Osteocyte (in vitro differentiated cells): ENCODE measurements at regions not wholly inside any gene's neighbourhood (a gene's known extent, or its start where the extent isn't known, plus 50 kb on each side); places are given as distances from the start of the nearest gene placed in this dataset.

Experiments
- DNase-seq: peaks from one replicate; pipeline ENCODE4 v3.0.0; 2021; ENCODE audit warnings: mixed read lengths; ENCODE audit not compliant: unreplicated experiment; ENCODE audit errors: extremely low spot score
- H3K27ac Mint-ChIP-seq: one replicate; pipeline ENCODE4 v1.8.0; 2021; ENCODE audit warnings: mild to moderate bottlenecking, mixed read lengths; ENCODE audit not compliant: unreplicated experiment
- H3K27me3 Mint-ChIP-seq: one replicate; pipeline ENCODE4 v1.8.0; 2021; ENCODE audit warnings: mixed read lengths; ENCODE audit not compliant: unreplicated experiment
- H3K36me3 Mint-ChIP-seq: one replicate; pipeline ENCODE4 v1.8.0; 2021; ENCODE audit warnings: mixed read lengths; ENCODE audit not compliant: unreplicated experiment
- H3K4me1 Mint-ChIP-seq: one replicate; pipeline ENCODE4 v1.8.0; 2021; ENCODE audit warnings: mixed read lengths; ENCODE audit not compliant: unreplicated experiment
- H3K4me3 Mint-ChIP-seq: one replicate; pipeline ENCODE4 v1.8.0; 2021; ENCODE audit warnings: mild to moderate bottlenecking, moderate library complexity, mixed read lengths; ENCODE audit not compliant: unreplicated experiment
- H3K9me3 Mint-ChIP-seq: one replicate; pipeline ENCODE4 v1.8.0; 2021; ENCODE audit warnings: mixed read lengths; ENCODE audit not compliant: unreplicated experiment
- CTCF ChIP-seq: fragments of 200-600 bp; sonication (generic); IDR thresholded peaks from 2 replicates; pipeline ENCODE4 v1.5.0; 2021; ENCODE audit warnings: antibody characterized with exemption, mild to moderate bottlenecking, moderate library complexity

- H3K4me1 Mint-ChIP-seq: no peaks in the 10 kb centered on the region
- no peak overlapping the region for H3K4me3 Mint-ChIP-seq
- H3K9me3 Mint-ChIP-seq: peaks cover 6% of the 10 kb centered on the region
- no peak for TF ChIP-seq CTCF
- no peaks in the 10 kb centered on the region for H3K36me3 Mint-ChIP-seq
- DNase-seq: no peak
- H3K27ac Mint-ChIP-seq: no peak overlapping the region
- H3K27me3 Mint-ChIP-seq: no peaks in the 10 kb centered on the region
Observed at GRCh38 chr4:36489798-36490197, 208.4 kb downstream of the DTHD1 start.

DNA sequence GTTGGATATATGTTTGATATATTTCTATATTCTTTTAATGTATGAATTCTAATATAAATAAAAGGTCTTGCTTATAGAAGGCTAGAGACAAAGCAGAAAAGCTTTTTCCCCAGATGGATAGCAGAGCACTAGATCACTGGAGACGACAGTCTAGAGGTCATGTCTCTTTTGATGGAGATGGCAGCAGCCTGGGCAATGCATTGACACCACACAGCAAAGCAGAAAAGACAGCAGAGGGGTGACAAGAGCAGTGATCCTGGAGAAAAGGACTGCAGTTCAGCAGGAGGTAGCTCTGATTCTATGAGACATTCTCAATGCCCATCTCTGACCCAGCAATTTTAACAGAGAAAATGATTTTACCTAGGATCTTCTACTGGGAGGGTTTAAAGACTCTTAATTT, 210.6 kb downstream of the DTHD1 start:
- Mint-ChIP-seq H3K27ac (no peak overlapping the region), H3K9me3 (peaks cover 6% of the 10 kb centered on the region), H3K4me3 (no peak overlapping the region), H3K27me3 (no peaks in the 10 kb centered on the region), H3K36me3 (no peaks in the 10 kb centered on the region), H3K4me1 (no peaks in the 10 kb centered on the region)
- TF ChIP-seq CTCF: no peak
- DNase-seq: no peak

DNA sequence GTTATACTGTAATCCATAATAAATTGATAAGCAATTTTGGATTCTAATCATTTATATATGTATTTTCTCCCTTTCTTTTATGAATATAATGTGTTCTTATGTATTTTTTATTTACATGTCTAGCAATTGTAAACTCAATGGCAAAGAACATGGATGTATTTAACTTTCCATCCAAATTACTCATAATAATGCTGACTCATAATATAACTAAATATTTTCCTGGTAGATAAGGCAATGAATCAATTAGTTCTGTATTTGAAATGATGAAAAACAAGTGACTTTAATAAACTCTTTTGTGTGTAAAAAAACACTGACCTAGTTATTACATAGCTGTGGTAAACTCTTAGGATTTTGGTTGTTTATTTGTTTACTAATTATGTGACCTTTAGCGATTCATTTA, 211.2 kb downstream of the DTHD1 start:
- DNase-seq: no peak
- Mint-ChIP-seq H3K27me3 (no peaks in the 10 kb centered on the region), H3K9me3 (peaks cover 6% of the 10 kb centered on the region), H3K27ac (no peak overlapping the region), H3K4me1 (no peaks in the 10 kb centered on the region), H3K4me3 (no peak overlapping the region), H3K36me3 (no peaks in the 10 kb centered on the region)
- no peak for TF ChIP-seq CTCF

- Mint-ChIP-seq H3K9me3 (peaks cover 6% of the 10 kb centered on the region), H3K36me3 (no peaks in the 10 kb centered on the region), H3K4me1 (no peaks in the 10 kb centered on the region), H3K27ac (no peak overlapping the region), H3K27me3 (no peaks in the 10 kb centered on the region), H3K4me3 (no peak overlapping the region)
- no peak for DNase-seq
- TF ChIP-seq CTCF: no peak
Observed at GRCh38 chr4:36493251-36493650, 211.8 kb downstream of the DTHD1 start.

DNA sequence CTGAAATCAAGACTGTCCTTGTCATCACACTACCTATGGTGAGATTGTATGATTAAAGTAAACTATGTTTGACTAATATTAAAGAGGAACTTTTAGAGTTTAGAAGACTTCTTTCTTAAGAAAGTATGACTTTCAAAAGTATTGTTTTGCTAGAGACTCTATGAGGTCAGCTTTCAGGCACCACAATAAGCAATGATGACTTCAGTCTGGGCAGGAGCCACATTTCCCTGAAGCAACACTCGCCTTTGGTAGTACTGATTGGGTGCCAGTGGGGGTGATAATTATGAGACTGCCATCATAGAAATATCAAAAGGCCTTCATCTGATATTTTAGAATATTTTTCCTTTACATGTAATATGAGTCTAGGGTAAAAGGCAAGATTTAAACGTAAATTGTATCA, 212.6 kb downstream of the DTHD1 start:
- Mint-ChIP-seq H3K4me1 (no peaks in the 10 kb centered on the region), H3K27ac (no peak overlapping the region), H3K27me3 (no peaks in the 10 kb centered on the region), H3K9me3 (peaks cover 6% of the 10 kb centered on the region), H3K36me3 (no peaks in the 10 kb centered on the region), H3K4me3 (no peak overlapping the region)
- no peak for DNase-seq
- no peak for TF ChIP-seq CTCF
